ENCODE measurements at regions not wholly inside any gene's neighbourhood (a gene's known extent, or its start where the extent isn't known, plus 50 kb on each side); places are given as distances from the start of the nearest gene placed in this dataset.

DNA sequence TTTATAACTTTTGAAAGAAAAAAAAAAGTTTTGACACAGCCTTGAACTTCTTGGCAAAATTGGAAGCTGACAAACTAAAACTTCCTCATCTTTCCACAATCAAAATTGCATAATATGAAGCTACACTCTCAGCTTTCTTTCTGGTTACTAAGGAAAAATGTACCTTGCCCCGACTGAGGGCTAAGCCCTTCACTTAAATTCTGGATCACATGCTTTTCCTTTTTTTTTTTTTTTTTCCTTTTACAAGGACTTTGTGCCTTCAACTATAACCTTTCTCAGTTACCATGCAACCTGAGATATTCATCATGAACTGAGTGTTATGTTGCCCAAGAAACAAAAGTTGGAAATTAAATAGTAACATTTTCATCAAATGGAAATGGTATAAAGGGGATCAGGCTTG is 188.5 kb upstream of the CARD18 start:
- TF ChIP-seq, protein P1, sequence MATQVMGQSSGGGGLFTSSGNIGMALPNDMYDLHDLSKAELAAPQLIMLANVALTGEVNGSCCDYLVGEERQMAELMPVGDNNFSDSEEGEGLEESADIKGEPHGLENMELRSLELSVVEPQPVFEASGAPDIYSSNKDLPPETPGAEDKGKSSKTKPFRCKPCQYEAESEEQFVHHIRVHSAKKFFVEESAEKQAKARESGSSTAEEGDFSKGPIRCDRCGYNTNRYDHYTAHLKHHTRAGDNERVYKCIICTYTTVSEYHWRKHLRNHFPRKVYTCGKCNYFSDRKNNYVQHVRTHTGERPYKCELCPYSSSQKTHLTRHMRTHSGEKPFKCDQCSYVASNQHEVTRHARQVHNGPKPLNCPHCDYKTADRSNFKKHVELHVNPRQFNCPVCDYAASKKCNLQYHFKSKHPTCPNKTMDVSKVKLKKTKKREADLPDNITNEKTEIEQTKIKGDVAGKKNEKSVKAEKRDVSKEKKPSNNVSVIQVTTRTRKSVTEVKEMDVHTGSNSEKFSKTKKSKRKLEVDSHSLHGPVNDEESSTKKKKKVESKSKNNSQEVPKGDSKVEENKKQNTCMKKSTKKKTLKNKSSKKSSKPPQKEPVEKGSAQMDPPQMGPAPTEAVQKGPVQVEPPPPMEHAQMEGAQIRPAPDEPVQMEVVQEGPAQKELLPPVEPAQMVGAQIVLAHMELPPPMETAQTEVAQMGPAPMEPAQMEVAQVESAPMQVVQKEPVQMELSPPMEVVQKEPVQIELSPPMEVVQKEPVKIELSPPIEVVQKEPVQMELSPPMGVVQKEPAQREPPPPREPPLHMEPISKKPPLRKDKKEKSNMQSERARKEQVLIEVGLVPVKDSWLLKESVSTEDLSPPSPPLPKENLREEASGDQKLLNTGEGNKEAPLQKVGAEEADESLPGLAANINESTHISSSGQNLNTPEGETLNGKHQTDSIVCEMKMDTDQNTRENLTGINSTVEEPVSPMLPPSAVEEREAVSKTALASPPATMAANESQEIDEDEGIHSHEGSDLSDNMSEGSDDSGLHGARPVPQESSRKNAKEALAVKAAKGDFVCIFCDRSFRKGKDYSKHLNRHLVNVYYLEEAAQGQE (IDR thresholded peaks at IDR 0.05; ENCODE audit: insufficient read depth in 1 of 2, low read depth in 2 of 2, low read length in 2 of 2), result no peak
- TF ChIP-seq SIN3A (IDR thresholded peaks at IDR 0.05; ENCODE audit: borderline replicate concordance, insufficient read depth, low read length), result no peak

Data from PFSK-1 (cell line).